Epidermal melanocyte (primary cell): ENCODE measurements at regions not wholly inside any gene's neighbourhood (a gene's known extent, or its start where the extent isn't known, plus 50 kb on each side); places are given as distances from the start of the nearest gene placed in this dataset.

Source experiments
- DNase-seq: peaks from one replicate; pipeline ENCODE4 v3.0.0; 2011; ENCODE audit warnings: low spot score; ENCODE audit not compliant: insufficient read length

DNA sequence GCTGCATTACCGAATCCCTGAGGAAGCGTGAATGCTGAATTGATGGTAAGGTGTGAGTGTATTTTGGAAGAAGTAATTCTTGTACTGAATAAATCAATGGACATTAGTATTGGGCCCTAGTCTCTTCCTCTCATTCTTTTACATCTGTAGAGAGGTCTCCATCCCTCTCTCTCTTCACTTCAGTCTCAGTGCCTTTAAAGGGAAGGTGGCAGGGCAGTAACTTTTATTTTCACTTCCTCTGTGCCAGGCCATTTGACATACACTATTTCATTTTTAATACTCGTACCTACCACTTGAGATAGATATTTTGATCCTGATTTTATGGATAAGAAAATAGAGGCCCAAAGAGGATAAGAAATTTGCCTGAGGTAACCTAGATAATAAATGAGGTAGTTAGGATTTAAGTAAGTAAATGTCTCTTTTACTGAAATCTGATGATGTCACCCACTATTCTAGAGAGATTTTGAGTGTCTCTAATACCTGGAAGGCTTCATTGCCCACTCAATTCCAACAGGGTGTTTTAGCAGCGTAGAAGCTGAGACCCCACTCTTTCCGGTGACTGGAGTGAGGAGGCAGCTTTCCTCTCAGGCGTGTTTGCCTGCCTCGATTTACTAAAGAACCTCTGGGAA lies 177.9 kb upstream of the PRICKLE1 start:
- DNase-seq = no peak

DNA sequence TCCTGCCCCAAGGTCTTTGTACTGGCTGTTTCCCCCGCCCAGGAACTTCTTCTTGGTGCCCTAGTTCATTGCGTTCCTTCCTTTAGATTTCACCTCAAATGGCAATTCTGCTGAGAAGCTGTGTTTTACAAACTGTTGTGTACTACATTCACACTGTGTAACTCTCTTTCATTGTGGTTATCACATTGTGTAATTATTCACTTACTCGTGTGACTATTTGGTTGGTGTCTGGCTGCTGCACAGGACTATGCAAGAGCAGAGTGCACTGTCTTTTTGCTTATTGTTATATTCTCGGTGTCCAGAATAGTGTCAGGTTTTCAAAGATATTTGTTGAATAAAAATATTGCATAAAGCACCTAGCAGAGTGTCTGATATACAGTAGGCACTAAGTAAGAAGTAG lies 177.2 kb upstream of the PRICKLE1 start:
- no peak for DNase-seq

DNA sequence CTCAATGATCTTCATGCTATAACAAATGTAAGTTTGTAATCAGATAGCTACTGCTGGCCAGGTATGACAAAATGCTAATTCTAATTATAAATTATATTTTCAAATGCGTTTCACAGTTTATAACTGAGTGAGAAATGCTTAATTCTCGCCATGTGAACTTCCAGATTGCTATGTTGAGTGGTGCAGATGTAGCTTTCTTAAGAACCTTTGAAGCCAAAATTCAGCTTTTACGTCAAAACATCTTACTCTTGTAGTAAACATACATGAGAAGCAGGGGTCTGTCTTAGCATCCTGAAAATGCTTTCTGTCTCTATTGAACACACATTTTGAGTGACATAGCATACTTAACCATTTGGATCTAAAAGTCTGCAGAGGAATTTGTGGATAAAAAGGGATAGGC lies 176.5 kb upstream of the PRICKLE1 start:
- DNase-seq = no peak

DNA sequence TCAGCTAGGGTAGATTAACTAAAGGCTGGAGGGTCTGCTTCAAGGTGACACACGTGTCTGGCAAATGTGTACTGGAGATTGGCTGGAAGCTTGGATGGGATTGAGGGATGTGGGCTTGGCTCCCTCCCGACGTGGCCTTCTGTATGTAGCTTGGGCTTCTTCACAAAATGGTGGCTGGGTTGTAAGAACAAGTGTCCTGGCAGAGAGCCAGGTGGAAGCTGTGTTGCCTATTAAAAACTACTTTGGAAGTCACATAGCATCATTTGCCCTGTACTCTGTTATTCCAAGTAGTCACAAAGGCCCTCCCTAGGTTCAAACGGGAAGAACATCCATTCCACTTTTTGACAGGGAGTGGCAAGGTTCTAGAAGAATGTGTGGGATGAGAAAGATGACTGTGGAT lies 174.1 kb upstream of the PRICKLE1 start:
- DNase-seq = no peak

DNA sequence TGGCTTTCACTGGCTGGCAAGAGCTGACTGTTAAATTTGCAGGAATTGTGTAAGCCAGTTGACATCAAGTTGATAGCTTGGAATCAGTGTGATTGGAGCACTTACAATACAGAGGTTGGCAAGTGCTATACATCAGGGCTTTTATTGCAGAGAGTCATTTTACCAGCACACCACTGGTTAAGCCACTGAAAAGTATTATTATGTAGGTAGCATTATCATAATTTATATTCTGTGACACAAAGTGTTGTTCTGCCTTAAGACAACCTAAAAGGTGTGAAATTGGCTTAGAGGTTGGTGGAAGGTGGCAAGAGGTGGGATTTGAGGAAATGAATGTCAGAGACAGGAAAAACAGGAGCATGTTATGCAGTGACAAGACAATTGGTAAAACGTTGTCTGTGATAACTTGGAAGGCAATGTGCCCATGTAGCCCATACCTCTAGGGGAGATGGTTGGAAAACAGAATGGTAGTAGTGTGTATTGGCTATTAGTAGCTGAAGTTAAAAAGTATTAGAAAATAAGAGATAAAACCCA lies 172.9 kb upstream of the PRICKLE1 start:
- no peak for DNase-seq

DNA sequence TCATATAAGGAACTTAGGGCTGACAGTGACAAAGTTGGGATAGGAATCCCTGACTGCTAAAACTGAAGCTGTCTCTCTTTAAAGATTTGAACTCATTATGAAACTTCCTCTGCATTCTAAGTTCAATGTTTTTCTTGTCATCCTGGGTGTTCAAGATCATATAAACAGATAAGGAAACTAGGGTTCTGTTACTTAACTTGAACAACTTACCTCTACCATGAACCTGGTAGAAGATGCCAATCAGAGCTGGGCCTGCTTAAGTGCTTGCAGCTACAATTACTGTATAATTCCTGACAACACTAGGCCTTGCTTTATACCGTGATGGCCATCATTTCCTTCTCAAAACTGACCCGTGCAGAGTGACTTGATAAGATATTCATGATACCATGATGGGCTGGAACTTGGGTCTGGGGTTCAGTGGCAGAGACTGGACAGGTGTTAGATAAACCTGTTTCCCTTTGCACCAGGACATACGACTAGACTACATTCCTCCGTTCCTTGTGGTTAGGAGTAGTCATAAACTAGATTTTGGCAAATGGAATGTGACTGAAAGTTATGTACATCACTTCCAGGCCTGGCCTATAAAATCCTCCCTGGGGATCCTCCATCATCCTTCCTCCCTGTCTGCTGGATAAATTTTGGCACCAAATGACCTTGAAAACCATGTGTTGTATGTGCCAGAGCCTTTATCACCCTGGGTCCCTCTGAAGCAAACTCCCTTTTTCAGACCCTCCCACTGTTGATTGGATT lies 172.2 kb upstream of the PRICKLE1 start:
- DNase-seq = no peak

DNA sequence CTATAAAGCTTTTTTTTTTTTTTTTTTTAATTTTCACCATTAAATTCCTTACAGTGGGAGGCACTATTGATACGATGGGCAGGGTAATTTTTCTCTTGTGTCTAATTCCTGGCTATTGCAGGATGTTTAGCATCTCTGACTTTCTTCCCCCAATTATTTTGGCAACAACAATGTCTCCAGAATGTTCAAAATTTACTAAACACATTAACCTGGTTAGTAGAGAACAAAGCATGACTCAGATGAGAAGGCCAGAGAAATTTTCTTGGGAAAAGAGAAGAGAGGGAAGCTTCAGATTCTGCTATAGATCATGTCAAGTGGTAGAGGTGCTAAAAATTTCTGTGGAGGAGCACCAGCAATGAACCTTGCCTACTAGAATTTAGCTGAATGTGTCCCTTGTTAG lies 171.5 kb upstream of the PRICKLE1 start:
- DNase-seq = no peak

DNA sequence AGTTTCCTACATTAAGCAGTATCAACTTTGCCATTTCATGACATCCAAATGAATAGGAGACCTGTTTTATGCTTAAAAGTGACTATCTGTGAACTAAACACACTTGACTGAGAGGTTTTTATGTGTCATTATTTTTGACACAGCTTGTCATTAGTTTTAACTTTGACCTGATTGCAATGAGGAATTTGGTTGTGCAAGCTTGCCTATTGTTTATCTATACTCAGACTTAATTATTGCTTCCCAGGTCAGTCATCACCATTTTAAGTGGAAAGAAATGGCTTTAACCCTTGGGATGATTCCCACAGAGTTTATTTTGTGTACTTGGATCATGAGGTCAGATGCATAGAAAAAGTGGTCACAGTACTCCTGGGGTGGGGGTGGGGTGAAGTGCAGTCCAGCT lies 171.0 kb upstream of the PRICKLE1 start:
- no peak for DNase-seq

DNA sequence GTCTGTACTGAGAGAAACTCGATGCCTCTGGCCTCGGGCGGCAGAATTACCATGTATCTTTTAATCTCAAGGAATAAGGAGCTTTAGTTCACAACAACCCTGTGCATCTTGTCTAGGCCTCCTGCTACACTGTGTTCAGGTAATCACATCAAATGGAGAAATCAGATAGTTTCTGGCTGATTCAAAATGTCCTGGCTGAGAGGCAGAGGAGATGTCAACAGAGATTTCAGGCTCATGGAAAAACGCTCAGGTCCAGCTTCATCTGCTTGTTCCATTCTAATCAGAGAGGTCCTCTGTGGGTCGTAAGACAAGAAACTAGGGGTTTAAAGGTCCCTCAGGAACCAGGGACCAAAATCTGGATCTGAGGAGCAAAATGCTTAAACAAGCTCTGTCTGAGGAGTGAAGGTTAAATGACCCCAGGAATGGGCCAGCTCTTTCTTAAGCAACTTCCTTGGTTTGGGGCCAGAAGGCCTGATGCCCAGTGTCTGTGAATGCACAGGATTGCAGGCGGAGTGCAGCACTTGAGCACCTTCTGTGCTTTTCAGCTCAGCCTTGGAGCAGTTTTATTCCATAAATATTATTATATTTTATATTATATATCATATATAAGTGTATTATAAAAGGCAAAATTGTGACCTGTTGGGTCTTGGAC lies 170.2 kb upstream of the PRICKLE1 start:
- DNase-seq = no peak

DNA sequence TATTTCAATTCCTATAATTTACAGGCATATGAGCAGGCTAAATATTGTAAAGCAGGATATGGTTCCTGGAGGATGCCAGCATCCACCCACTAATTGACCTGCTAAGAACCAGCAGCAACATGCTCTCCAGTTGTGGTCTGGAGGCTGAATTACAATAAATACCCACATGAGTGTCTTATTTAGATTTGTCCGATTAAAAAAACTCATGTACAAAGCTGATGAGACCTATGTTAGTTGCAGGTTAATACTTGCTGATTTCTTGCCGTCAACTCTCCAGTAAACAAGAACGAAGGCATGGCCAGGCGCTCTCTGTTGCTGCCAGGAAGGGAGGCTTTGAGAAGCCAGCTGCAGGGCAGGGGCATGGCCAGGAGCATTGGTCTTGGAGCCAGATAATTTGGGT lies 169.3 kb upstream of the PRICKLE1 start:
- no peak for DNase-seq

DNA sequence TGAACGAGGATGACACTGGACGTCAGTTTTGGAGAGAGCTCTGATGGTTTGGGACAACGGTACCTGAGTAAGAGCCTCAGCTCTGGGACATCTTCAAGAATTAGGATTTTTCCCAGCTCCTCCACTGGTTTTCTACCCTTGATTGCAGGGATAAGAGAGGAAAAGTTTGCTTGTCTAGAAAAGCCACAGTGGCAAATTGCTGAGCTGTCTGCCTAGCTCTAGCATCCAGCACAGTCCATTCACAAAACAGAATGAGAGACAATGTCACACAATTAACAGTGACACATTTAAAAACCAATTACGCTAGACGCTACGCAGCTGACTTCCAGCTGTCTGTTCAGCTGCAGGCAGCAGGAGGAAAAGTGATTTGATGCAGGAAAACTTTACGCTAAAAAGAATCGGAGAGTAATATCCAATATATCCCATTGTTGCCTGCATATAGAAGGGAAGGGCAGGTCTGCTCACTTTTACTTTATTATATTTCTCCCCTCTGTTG lies 168.1 kb upstream of the PRICKLE1 start:
- DNase-seq = no peak

DNA sequence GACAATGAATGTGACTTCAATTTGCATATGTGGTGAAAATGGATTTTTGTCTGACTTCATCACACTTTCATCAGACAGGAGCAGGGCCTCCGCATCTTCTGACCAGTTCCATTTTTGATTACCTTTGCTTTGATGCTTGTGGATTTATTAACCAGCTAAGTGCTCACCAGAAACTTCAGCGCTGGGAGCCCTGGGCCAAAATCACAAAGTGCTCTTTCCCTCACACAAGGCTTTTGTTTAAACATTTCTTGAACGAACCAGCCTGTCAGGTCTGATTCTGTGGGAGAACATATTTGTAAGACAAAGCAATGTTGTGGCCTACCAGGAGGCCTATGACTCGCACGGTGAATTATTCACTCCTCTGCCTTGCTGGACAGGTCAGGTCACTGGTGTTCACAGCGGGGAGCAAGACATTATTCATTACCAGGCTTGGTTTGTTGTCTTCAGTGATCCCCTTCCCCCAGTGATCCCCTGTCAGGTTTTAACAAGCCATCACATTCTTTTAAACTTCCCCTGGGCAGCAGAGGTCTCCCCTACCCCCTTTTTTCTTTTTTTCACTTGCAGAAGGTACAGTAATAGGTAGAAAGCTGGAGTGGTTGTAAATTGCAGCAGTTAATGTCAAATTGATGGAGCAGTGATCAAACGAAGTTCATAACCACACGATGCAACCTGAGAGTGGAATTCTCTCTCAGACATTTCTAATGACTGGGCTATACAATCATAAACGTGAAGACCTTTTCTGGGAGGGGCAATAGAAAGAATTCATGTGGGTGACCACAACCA lies 167.5 kb upstream of the PRICKLE1 start:
- DNase-seq = no peak

DNA sequence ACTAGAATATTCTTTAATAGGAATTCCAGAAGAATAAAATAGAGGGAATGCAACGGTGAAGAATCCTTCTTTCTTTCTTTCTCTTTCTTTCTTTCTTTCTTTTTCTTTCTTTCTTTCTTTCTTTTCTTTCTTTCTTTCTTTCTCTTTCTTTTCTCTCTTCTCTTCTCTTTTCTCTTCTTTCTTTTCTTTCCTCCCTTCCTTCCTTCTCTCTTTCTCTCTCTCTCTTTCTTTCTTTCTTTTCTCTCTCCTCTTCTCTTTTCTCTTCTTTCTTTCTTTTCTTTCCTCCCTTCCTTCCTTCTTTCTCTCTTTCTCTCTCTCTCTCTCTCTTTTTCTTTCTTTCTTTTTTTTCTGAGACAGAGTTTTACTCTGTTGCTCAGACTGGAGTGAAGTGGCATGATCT lies 160.8 kb upstream of the PRICKLE1 start:
- no peak for DNase-seq

DNA sequence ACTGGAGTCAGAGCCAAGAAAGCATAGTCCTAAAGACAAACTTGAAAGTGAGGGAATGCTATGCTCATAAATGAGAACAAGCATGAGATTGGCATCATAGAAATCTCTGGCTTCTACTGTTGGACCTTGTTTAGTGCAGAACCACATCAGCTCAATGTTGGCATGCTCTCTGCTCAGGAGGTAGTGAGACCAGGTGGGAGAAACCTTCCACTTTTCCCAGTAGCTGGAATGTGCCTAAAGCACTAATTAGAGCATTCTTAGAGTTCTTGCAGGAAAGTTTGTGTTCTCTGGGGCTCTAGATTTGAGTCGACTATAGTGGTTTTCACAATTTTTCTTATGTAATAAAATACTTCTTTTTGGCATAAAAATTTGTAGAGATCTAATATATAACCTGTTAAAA lies 159.7 kb upstream of the PRICKLE1 start:
- DNase-seq = no peak

DNA sequence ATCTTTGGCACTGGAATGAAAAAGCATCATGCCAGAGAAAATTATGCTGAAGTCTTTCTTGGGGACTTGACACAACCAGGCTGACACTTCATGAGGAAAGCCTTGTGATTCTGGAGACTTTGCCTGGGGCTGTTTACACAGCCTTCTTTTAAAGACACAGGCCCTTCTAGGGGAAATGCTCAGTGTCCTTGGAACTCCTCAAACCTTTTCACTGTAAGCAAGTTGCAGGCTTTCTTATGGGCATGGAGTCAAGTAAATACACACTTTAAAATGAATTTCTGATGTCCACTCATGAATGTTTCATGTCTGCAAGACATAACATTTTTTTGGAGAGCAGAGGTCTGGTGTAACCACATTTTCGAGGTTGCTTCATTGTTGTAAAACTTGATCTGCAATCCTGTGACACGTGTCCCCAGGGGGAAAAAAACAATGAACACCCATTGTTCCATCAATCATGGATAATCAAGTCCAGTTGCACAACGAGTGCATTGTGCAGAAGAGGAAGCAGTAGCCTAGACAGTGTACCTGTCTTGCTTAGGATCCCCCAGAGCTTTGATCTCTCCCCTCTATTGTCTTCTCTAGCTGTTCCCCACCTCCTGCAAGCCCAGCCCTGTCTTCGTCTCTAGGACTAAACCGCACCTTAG lies 155.1 kb upstream of the PRICKLE1 start:
- DNase-seq = peak; percentile 69

DNA sequence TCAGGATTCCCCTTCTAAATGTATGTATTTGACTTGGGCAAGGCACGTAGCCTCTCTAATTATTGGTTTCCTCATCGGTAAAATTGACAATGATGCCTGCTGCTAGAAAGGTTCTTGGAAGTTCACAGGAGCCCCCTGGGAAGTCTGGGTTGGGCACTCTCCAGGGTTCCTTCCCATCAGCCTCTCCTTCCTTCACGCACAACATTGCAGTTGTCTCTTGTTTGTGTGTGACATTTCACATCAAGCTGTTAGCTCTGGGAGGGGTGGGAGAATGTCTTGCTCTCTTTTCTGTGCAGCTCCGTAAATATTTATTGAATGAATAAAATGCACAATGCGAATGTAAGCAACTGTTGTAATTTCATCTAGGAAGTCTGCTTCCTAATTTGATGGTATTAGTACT lies 153.2 kb upstream of the PRICKLE1 start:
- no peak for DNase-seq

DNA sequence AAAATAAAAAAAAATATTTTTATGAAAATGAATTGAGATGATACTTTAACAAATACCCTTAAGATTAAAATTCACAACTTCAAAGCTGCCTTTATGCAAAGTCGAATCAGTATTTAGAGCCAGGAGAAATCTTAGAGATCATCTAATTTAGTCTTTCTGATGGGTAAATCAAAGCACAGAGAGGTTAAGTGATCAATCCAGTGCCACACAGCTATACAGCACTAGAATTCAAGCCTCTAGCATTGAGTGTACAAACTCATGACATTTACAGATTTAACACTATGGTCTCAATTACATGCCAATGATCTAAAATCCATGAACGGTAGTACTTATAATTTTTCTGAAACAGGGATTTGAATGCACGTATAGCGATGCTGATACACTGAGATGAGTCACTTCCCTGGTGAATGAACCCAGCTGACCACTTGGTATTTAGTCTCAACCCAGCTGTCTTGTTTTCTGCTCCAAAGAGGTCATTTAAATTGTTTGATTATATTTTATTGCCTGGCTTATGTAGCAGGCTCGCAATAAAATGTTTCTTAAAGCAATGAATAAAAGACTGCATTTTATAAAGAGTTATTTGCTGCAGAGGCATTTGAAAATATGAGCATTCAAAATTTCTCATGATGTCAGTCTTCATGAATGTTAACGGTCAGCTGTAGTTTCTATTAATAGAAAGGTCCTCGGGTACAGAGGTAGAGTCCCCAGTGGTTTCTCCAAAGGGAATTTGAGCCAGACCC lies 152.4 kb upstream of the PRICKLE1 start:
- no peak for DNase-seq

DNA sequence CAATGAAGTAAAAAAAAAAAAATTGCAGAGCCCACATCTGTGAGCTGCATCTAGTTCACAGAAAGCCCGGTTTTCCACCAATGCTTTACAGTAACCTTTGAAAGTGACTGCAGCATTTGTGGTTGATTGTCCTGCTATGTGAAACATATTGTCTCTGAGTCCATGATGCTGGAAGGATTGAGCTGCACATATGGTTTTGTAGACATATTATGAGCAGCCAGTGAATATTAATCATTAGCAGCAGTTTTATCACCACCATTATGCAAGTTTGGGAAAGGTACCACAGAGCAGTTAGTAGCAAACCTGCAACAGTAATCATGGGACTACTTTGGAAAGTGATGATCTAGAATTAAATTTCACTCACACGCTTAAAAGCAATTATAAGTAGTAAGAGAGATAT lies 151.5 kb upstream of the PRICKLE1 start:
- no peak for DNase-seq

DNA sequence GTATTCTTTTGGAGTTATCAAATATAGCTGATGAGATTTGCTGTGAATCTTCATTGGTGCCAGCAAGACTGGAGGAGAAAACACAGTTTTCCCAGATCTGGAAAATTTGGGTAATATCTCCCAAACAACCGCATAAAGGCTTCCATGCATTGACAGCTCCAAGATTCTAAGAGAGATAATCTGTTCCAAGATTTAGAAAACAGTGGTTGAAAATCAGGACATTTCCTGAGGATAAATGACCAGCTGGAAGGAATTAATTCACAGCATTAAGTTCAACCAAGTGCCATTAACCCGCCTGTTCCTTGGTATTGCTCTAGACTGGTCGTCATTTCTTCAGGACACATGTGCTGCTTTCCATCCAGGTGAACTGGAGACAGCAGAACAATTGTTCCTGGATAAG lies 147.9 kb upstream of the PRICKLE1 start:
- DNase-seq = no peak

DNA sequence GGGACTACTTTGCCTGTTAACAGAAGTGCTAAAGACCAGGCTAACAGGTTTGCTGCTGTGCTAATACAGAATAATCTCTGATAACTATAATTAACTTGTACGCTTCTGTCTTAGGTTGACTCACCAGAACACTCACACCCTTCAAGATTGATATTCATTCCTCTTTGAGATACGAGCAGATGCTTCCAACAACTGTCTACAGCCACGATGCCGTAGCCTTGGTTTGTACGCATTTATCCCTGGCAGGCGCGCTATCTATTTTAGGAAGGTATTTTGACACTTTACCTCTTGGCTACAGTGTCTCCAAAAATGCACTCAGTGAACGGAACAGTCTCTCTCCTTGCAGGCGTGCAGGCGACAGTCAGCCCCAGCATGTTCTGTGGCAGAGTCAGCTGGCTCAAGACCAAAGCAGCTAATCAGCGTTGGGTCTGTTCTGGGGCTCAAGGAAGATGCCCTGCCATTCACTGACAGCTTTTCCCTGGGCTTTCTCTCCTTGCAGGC lies 146.4 kb upstream of the PRICKLE1 start:
- DNase-seq = no peak
